HG02870 (cell line): ENCODE measurements at regions not wholly inside any gene's neighbourhood (a gene's known extent, or its start where the extent isn't known, plus 50 kb on each side); places are given as distances from the start of the nearest gene placed in this dataset.

Experiments
- ATAC-seq: cut with Tn5 transposase; IDR thresholded peaks from one replicate; pipeline ENCODE4 v1.9.1; 2021; ENCODE audit warnings: mild to moderate bottlenecking, moderate library complexity; ENCODE audit not compliant: unreplicated experiment

DNA sequence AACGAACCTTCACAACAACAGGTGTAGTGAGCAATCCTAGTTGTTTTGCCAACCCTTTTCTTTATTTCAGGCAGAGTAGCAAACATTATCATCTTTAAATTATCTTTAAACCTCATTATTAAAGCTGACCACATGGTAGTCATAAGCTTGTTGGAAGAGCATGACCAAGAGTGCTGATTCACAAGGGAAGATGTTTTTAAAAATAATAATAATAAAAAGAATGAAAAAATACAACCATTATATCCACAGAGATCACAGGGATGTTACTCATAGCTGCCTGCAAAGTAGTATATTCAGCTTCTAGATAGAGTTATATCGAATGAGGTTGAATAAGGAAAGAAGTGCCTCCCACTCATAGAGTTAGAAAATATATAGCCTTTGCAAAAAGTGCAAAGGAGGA lies 101.0 kb upstream of the FLRT2 start:
- no peak for ATAC-seq

DNA sequence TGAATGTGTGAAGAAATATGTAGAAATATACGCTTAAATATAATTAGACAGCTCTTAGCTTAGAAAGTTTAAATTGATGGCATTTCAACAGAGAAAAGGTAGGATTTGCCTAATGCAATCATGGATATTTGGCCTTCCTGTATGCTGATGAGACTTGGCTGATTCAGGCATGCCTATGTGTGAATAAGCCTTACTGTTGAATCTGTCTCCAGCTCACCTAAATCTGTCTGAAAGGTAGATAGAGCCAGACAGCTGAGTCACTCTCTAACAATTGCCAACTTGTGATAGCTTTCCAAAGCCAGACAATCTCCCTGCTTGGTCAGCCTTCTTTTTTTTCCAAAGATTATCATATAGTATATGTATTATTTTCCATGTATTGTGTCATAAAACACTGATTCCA lies 92.8 kb upstream of the FLRT2 start:
- ATAC-seq, result no peak

DNA sequence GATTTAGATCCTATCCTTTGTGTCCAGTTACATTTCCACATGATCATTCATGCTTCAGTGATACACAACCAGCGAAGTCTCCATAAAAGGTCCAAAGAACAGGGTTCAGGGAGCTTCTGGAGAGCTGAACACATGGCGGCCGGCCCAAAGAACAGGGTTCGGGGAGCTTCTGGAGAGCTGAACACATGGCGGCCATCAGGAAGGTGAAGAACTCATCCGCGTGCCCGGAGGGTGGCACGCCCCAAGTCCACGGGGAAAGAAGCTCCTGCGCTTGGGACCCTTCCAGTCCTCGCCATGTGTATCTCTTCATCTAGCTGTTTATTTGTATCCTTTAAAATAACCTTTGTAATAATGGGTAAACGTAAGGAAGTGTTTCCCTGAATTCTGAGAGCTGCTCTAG lies 91.9 kb upstream of the FLRT2 start:
- ATAC-seq, result no peak

DNA sequence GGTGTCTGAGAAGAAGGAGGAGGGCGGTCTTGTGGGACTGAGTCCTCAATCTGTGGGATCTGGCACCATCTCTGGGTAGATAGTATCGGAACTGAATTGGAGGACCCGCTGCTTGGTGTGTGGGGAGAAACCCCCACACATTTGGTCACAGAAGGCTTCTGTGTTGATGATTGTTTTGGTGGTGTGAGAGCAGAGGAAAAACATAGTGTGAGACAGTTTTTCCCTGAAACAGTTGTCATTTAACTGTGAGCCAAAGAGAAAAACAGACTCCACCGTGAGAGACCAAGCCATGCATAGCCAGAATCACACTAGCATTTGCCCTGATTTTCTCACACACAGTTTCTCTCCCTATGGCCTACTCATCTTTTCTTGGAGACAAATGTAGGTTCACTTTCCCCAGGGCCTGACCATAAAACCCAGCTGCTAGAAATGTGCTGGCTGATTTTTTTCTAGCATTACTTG lies 91.4 kb upstream of the FLRT2 start:
- ATAC-seq, result no peak

DNA sequence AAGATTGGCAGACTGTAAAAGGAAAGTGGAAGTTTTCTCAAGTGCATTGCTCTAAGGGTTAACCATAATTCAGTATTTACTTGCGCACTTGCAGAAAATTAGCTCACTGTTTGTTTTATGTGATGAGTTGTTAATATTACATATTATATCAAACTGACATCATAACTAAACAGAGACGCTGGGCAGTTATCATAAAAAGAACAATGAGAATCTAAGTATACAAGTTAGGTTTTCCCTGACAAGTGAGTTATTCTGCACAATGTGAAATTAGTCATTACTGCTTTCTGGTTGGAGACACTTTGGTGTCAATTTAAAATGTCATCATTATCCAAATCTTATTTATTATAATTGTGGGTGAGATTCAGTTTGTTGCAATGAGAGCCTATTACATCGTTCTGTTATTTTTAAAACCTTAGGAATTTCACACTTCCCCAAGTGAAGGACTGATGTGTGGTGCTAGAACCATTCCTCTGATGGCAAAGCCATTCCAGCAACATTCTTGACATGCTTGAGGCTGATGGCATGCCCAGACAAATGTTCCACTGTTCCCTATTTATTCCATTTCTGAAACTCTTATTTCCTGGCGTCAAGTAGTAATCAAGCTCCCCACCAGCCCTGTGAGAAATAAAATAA lies 90.1 kb upstream of the FLRT2 start:
- no peak for ATAC-seq

DNA sequence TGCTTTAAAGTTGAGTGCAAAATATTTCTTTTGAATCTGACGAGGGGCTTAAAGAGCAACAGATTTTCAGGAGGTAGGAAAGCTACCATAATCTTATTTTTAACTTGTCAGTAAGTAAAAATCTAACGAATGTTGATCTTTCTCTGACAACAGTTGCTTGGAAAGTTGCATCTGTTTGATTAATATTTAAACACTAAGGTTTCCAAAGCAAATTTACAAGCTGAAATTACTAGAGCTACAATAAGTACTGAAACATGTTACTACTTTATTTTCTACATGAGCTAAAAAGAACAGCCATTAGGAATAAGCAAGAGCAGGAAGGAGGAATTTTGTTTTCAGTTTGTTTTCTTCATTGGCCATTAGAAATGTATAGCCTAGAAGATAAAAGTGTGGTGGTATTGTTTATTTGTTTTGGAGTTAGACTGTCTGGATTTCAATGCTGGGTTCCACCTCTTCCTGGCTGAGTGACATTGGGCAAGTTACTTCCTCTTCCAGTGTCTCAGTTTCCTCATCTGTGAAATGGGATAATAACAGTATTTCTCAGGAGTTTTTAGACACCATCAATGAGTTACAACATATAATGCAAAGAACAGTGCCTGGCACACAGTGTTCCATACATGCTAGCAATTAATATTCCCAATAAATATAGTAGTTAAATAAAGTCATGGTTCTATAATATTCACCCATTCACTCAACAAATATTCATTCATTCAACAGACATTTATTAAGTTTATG lies 87.9 kb upstream of the FLRT2 start:
- ATAC-seq, result no peak

DNA sequence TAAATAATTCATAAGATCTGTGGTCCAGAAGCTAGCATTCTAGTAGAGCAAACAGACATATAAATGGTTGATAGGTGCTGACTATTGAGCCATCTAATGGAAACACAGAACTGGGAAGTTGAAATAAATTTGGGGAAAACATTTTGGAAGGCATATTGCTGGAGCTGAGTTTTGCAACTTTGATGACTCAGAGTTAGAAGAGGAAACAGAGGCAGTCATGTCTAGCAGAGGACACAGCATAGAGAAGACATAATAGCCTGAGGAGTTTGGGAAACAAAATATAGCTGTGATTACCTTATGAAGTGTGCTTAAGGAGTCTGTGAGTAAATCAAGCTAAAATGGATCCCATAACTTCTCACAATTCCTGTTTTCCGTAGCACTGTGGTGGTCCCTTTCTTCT lies 86.9 kb upstream of the FLRT2 start:
- ATAC-seq, result no peak

DNA sequence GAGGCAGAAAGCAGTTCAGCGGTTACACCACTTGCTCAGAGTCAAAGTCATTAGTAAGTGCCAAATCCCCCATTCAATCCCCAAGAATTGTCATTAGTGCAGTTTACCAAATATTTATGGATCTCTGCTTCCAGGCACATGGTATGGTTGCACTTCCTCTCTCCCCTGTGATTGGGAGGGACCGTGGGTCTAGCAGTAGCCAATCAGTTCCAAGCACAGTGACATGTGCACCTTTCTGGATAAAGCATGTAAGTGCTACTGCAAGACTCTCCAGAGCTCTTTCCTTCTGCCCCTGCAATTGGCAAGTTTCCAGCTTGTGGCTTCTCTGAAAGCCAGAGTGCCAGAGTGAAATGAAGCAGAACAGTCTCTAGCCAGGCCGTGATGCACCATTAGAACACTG lies 85.3 kb upstream of the FLRT2 start:
- ATAC-seq, result no peak

DNA sequence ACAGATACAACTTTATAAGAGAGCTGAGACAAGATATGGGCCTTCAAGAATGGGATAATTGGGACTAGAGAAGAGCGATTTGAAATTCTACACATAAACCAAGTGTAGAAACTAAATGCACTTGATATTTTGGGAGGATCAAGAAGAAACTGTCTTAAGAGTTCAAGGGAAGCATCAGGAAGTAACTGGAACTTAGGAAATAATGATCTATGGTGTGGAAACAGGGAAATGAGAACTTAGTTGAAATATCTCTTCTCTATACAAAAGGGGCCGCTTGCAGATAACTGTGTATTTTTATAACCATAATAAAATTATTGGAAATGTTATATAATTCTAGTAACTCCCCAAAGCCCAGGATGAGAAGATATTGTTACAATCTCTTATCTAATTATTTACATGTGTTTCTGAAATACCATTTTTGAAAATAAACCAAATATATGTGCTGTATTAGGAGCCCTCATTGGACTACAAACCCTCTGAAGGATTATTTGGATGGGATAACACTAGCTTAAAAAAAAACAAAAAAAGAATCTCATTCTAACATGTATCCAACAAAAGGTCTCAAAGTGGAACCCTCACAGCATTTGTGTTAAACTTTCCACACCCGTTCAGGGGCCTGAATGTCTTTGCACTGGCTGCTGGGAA lies 84.7 kb upstream of the FLRT2 start:
- ATAC-seq, result no peak

DNA sequence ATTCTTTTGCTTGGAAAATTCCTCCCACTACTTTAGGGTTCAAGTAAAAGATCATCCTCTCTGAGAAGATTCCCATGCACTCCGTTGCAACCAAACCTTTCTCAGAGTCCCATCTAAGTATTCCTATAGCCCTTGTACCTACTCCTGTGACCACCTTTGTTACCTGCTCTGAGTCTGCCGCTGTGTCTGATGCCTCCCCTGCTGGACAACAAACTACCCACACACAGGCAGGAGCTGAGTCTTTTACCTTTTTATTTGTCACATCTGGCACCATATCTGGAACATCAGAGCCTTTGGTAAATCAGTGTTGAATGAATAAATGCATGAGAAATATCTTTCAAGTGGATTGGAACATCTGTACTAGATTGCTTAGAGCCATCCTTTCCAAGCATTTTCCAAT lies 82.1 kb upstream of the FLRT2 start:
- no peak for ATAC-seq

DNA sequence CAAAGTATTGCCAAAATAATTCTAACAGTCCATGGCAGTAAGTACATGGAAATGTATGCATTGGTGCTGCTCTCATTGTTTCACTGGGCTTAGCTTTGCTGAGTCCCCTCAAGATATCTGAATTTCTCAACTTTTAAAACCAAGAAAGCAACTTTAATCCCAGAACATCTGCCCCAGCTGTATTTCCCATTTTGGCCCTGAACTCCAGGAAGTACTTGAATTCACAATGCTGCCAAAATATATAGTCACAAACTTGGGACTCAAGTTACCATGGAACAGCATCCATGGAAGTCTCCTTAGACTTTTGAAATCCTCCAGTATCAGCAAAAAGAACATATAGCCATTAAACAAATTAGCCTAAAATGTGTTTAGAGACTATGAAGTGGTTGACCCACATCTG lies 78.5 kb upstream of the FLRT2 start:
- ATAC-seq, result no peak

DNA sequence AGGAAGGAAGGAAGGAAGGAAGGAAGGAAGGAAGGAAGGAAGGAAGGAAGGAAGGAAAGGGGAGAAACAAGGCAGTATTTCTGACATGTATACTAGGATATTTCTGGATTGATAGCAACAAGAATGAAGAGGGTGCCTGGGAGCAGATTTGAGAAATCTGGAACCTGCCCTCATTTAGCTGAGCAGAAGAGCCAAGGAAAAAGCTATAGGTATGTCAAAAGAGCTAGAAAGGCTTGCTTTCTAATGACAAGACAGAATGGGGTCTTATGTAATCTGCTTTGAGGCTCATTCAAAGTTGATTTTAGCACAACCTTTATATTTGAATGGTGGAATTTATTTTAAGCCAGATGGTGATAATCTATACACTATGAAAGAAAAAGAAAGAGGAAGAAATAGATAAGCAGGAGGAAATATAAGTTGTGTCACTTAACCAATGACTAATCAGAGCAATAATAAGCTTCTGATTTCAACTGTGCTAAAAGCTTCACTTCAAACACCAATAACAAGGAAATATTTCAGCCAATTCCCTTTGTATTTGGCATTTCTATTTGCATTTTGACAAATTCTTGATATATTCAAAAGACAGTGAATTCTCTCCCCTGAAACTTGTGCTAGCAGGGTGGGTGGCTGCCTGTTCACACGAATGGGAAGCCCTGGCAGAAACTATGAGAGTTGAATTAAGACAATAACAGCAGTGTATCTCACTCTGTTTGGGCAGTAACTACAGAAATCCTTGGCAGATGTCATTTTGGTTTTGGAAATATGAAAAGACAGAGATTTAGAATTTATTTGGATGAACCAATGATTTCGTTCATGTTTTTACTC lies 76.3 kb upstream of the FLRT2 start:
- ATAC-seq, result no peak

DNA sequence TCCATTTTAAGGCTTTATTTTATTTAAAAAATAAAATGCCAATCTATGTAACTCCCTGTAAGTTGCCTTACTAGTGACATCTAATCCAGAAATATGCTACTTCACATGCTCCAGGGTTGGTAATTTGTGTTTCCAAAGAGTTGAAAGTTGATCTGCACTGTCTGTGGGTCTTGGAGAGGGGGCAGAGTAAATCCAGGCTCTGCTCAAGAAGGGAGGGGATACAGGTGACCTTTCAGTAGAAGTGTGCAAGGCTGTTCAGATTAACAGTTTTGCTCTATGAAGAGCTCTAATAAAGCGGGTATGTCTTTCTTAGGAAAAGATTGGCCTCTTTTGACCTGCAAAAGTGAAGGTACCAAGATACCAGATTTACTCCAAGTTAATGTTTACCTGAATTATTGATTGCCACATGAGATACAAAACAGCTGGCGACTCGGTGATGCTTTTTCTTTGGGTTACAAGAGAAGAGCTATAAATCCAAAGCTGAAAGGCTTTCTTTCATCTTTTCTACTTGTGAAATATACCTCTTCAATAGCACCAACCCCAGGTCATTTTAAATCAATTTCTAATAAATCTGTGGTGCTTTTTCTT lies 75.6 kb upstream of the FLRT2 start:
- no peak for ATAC-seq

DNA sequence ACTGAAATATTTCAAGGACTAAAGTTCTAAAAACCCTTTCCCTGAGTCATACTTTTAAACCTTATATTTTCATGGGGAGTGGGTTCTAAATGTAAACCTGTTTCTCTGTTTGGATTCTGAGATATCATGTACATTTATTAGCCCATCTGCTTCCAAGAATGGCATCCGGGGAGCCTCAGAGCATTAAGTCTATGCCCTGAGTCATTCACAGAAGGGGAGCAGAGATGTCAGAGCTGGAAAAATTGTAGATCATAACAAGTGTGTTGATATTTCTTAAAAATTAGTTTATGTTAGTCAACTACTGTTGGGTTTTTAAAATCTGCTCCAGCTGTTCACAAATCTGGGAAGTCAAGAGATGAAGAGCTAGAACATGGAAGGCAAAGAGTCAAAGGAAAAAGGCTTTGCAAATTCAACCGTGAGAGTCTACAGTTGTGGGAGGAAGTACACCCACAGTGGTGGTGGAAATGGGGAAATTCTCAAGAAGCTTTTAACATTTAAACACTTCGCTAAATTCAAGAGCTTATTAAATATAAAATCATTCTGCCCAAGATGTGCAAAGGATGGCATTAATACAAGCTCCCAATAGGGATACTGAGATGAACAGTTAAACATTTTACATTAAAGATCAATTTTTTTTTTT lies 70.5 kb upstream of the FLRT2 start:
- ATAC-seq, result no peak

DNA sequence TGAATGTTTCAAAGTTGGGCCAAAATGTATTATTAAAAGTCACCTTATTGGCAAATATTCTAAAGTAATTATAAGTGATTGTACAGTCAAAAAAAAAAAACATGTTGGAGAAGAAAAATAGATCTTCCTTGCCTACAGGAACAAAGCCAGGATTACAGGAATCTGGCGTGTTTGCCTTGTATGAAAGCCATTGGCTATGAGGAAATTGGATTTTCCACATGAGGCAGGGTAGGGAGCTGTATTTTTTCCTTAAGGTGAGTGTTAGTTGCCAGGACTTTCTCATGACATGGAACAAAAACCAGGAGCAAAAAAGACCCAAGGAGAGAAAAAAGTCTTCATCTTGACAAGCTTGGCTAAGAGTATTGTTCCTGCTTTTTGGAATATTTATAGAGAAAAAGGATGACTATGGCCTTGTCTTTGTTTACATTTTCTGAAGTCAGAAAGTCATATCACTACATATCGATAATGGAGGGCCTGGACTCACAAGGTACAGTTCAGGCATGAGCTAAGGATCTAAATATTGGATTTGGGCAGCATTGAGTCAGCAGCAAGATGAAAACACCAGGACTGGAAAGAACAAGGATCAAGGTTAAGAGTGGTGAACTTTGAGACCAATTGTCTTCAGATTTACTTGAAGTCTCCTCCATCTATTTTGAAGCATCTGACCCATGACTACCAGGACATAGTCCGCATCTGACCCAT lies 68.4 kb upstream of the FLRT2 start:
- ATAC-seq, result no peak

DNA sequence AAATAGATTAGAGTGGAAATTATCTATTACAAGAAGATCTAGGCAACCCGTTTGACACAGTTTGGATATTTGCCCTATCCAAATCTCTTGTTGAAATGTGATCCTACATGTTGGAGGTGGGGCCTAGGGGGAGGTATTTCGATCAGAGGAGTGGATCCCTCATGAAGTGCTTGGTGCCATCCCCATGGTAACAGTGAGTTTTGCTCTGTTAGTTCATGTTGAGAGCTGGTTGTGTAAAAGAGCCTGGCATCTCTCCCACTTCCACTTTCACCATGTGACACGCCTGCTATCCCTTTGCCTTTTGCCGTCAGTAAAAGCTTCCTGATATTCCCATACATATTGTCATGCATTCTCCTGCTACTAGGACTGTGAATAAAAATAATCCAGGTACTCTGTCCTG lies 66.4 kb upstream of the FLRT2 start:
- ATAC-seq, result no peak

DNA sequence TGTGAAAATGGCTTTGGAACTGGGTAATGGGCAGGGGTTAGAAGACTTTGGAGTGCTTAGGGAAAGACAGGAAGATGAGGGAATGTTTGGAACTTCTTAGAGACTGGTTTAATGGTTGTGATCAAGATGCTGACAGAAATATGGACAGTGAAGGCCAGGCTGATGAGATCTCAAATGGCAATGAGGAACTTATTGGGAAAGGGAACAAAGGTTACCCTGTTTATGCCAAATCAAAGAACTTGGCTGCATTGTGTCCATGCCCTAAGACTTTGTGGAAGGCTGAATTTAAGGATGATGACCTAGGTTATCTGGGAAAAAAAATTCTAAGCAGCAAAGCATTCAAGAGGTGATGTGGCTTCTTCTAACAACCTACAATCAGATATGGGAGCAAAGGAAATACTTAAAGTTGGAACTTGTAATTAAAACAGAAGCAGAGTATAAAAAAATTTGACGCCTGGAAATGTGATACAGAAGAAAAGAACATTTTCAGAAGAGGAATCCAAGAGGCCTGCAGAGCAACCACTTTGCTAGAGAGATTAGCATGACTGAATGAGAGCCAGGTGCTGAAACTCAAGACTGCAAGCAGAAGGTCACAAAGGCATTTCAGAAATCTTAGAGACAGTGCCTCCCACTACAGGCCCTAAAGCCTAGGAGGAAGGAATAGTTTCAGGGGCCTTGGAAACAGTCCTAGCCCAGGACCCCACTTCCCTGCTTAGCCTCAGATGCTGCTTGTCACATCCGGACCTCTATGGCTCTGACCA lies 65.6 kb upstream of the FLRT2 start:
- no peak for ATAC-seq

DNA sequence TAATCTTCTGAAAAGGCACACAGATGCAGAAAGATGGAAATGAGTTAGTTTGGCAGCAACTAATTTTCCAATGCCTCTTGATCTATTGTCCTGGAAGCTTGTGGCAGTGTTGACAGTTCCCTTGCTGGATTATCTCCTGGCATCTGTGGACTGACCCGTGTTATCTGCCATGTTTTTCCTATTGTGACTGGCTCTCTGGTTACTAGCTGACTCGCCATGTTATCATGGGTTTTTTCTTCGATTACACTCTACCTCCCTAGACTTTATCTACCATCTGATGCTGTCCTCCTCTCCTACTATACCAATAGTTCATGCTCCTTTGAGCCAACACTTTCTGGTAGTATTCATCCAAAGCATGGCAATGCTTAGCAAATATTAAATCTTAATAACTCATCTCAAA lies 63.3 kb upstream of the FLRT2 start:
- ATAC-seq, result no peak

DNA sequence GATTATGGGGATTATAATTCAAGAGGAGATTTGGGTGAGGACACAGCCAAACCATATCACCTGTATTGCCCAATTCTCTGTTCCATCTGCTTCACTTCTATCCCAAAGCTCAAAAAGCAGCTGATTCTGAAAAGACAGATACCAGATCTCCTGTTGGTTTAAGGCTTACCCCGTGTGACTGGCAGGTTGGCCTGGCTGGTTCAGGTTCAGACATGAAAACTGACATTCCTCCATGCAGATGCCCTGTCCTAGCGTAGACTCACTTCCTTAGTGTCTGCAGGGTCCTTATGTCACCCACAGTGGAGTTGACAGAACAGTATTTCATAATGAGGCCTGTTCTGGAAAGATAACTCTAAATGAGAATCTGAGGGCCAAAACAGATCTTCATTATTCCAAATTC lies 61.1 kb upstream of the FLRT2 start:
- no peak for ATAC-seq
